Limb (tissue), 2 donors: ENCODE measurements at regions not wholly inside any gene's neighbourhood (a gene's known extent, or its start where the extent isn't known, plus 50 kb on each side); places are given as distances from the start of the nearest gene placed in this dataset.

Source experiments
- DNase-seq, 2 donors: peaks; one replicate each; pipeline ENCODE4 v3.0.0-alpha.2; 2016; ENCODE audit errors: extremely low spot score in 2 of 2

DNA sequence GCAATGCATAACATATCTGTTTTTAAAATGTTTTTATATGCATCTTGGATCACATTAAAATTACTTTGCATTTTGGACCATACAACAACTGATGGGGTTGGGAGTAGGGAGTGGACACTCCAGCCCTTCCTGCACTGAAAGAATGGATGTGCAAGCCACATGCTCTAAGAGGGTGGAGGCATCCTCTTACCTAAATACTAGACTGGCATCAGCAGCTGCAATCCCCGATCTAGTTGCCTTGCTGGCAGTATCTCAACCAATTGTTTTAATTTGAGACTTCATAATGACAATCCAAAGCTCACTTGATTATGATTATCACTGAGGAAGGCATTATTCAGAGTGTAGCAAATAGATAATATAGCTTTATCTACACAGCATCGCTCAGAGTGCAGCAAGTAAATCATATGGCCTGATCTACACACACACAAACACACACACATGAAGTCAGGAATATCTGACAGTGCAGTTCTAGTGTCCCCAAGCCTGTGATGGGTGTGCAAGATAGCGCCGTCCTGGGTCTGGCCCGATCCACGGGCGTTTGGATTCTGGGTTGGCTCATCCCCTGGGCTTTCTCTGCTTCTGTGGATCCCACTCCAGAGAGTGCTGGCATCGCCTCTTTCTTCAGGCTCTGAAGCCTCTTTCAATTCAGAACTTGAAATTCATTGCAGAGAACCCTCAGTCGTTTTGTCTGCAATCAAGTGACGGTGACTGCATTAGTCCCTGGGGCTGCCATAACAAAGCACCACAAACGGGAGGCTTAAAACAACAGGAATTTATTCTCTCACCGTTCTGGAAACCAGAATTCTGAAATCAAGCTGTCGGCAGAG lies 181.3 kb downstream of the ETS2 start:
- no peak for DNase-seq

DNA sequence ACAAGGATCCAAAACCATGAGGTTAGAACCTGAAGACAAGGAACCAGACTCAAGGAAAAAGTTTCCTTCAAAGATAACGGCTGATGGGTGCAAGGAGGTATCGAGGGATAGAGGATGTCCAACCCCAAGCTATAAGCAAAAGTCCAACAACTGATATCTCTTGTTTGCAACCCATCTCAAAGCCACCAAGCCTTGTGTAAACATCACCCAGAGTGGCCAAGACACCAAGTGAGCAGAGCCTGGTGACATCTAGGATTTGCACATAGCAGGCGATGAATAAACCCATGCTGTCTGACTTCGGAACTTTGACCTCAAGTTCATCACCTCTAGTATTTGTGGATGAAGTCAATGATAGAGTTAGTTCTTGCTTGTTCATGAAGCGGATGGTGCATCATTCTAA lies 180.7 kb downstream of the ETS2 start:
- no peak for DNase-seq

DNA sequence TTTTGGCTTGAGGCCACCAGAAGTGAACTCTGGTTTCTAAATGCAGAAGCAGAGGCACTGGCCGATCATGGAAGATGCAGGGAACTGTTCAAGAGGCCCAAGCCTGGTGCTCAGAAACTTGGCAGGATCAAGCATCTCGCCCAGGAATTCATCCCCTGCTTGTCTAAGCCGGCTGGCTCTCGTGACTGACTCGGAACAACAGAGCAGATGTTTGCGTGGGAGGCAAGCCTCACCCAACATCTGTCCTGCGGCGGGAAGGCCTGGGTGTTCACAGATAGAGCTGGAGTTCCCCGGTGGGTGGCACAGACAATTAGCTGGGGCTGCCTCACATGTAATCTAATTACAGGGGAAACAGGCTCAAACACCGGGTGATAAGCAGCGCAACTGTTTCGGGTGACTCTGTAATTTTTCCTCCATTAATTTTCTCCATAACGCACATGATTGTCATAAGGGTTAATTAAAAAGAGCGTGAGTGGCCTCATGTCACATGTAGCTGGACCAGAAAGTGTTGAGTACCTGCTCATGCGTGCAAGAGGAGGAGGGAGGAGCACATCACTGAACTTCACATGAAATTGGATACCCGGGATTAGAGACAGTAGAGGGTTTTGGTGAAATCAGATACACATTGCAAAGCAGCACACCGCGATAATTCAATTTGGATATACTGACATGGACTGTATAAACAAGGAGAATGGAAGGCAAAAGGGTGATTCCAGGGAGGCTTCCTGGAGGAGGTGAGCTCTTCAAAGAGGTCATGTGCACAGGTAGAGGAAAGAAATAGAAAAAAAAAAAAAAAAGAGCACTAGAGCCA lies 180.0 kb downstream of the ETS2 start:
- peak; percentile 75 to 88 for DNase-seq

DNA sequence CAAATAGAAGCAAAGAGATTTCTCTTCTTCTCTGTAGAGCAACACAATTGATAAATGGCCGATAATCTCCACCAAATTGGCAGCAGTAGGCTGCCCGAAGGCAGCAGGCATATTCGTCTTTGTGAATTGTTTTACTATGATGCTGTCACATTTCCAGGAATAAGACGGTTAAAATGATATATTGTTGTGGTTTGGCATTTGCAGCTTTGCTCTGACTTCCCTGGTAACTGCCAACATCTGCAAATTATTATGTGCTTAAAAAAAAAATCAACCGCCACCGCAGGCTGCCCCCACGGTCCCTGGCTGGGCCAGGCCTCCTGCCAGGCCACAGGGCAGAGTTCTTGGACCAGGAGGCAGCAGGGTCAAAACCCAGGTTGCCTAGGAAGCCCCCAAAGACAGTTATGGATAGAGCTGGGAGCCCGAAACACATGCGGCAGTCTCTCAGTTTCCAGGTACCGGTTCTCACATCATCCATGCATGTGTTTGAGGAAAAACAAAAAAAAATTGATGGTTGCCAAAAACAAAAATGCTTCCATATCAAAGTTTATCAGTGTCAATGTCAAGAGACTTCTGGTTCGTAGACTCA lies 179.3 kb downstream of the ETS2 start:
- DNase-seq, result peak; percentile 63 to 79

DNA sequence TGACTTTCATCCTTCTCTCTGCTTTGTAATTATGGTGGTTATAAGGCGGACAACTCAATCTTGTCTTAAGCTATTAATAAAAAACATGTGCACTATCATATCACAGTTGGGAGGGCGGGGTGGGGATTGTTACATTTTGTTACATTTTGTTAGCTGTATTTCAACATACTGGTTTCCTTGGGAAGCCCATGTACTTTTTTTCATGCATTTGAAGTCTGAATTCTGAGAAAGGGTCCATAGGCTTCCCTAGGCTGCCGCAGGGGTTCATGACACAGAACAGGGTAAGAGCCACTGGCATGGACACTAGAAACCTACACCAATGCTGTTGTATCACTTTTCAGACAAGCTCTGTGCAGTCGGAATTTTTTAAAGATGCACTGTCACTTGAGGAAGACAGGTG lies 178.8 kb downstream of the ETS2 start:
- DNase-seq, result no peak

DNA sequence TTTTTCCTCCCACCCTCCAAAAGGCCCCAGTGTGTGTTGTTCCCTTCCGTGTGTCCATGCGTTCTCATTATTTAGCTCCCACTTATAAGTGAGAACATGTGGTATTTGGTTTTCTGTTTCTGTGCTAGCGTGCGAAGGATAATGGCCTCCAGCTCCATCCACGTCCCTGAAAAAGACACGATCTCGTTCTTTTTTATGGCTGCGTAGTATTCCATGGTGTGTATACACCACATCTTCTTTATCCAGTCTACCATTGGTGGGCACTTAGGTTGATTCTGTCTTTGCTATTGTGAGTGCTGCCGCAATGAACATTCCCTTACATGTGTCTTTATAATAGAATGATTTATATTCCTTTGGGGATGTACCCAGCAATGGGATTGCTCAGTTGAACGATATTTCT lies 177.8 kb downstream of the ETS2 start:
- DNase-seq, result no peak

GRCh38 chr21:38982804-38983203 lies 177.1 kb downstream of the ETS2 start:
- no peak for DNase-seq

DNA sequence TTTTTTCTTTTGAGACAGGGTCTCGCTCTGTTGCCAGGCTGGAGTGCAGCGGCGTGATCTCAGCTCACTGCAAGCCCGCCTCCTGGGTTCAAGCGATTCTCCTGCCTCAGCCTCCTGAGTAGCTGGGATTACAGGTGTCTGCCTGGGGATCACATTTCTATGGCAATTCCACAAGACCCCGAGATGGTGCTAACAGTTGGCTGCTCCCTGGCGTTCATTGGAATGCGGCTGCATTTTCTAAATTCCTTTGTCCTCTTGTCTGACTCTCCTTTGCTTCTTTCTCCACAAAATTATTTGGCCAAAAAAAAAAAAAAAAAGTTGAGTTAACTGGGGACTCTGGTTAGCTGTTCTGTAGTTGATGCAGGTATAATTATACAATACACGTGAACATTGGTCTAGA lies 176.4 kb downstream of the ETS2 start:
- no peak for DNase-seq

GRCh38 chr21:38980416-38981313 lies 174.9 kb downstream of the ETS2 start:
- DNase-seq, result no peak

DNA sequence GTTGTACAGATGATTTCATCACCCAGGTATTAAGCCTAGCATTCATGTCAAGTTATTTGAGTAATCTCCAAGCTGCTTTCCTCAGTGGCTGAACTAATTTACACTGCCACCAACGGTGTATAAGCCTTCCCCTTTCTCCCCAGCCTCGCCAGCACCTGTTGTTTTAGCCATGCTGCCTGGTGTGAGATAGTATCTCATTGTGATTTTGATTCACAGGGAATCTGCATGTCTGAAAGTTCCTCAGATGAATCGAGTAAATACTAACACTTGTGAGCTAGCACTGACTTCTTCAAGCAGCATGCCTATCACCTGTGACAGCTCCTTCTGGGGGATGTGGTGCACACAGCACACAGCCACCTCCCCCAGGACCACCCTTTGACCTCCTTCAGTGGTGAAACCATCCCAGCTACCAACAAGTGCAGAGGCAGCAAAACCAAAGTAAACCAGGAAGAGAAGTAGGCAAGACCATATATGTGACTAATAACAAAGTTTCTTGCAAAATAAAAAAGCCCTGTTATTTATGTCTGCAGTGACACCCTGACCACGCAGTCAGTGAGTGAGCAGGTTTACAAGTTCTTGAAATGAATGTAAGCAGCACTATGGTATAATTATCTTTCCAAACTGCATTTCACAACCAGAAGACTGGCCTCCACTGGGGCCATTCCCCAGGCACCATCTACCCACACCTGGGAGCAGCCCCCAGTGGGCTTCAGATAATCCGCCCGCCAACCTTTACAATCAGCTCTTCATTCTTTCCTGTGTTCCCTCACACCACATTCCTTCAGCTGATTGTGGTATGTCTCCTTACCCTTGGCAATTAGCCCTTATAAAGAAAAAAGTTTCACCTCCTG lies 173.8 kb downstream of the ETS2 start:
- DNase-seq, result no peak

DNA sequence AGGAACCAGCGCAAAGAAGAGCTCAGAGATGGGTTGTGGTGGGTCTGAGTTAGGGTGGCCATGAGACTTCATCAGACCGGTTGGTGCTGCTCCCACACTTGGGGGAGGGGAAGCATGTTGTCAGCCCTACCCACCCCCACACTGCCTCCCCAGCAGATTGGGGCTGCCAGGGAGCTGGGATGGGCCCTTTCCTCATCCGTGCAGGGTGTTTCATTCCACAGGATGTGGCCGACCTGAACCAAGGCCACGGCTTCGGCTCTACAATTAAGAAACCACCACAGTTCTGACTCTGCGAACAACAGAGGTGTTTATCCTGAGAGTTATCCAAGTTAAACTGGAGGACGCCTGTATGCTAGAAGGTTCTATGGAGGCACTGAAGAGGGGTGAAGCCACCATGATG lies 171.2 kb downstream of the ETS2 start:
- DNase-seq, result no peak

GRCh38 chr21:38973552-38973951 lies 167.8 kb downstream of the ETS2 start:
- no peak for DNase-seq

GRCh38 chr21:38972078-38972477 lies 166.3 kb downstream of the ETS2 start:
- no peak for DNase-seq

GRCh38 chr21:38970765-38971164 lies 165.0 kb downstream of the ETS2 start:
- DNase-seq, result no peak

DNA sequence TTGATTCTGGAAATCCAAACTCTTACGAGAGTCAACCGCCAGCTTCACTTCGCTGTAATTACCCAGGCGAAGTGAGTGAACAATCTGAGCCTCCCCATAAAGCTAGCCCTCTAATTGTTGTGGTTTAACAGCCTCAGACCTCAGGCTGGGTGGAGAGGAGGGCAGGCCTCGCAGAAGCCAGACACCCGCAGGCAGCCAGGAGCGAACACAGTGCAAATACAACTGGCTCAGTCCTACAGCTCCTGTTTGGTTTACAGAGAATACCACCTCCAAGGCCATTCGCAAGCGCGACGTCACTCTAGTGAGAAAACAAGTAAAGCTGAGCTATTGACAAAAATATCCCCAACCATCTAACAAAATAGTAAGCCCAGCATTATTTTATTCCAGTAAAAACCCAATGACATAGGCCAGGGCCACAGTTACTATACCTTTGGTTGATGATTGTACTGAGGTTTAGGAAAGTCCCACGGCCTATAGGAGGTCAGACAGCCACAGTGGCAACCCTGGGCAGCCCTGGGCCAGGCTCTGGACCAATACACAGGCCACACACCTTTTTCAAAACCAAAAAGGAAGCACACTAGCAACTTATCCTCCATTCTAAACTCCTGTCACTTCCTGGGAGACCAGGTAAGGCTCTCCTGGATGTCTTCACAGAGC lies 163.3 kb downstream of the ETS2 start:
- DNase-seq, result no peak

DNA sequence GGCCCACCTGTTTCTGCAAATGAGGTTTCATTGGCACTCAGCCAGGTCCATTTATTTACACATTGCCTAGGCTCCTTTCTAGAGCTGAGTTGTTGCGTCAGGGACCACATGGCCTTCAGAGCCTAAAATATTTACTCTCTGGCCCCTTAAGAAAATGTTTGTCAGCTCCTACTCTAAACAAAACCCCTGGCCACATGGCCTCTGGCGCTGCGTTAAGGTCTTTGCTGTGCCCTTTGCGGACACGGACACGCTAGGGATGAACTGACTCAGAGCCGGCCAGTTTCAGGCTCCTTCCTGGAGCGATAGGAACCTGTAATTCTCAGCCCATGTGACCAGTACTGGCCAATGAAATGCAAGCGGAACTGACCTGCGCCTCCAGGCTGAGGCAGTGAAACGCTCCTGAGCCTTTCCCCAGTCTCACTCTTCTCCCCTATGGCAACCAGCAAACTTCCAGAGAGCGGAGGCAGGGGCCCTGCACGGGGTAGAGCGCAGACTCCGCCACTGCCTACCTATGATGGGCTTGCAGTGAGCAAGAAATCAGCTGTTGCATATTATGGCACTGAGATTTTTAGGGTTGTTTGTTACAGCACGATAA lies 160.3 kb downstream of the ETS2 start:
- DNase-seq, result peak in 1 of 2 donors; percentile 60

GRCh38 chr21:38965241-38965640 lies 159.5 kb downstream of the ETS2 start:
- DNase-seq, result no peak

DNA sequence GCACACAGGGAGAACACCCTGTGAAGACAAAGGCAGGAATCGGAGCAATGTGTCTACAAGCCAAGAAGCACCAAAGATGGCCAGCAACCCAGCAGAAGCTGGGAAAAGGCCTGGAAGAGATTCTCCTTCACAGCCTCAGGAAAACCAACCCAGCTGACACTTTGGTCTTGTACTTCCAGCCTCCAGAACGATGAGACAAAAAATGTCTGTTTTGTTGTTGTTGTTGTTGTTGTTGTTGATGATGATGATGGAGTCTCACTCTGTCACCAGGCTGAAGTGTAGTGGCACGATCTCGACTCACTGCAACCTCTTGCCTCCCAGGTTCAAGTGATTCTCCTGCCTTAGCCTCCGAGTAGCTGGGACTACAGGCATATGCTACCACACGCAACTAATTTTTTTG lies 157.3 kb downstream of the ETS2 start:
- DNase-seq, result no peak

DNA sequence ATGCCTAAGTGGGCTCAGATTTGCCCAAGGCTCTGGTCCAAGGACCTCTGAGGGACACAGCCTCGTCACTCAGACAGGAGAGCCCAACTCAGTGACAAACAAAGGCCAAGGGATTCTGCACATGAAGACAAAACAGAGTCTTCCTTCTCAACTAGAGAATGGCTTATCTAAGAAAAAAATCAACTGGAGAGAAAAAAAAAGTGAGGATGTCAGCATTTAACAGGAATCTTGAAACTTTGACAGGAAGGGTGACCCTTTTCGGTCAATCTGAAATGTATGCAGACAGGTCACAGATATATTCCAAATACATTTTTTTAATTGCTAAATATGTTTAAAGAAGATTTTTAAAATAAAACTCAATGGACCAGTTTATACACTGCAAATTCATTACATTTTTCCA lies 154.5 kb downstream of the ETS2 start:
- DNase-seq, result no peak

GRCh38 chr21:38959692-38960061 lies 153.9 kb downstream of the ETS2 start:
- DNase-seq, result no peak
